Activated T-cell treated with anti-CD3 and anti-CD28 coated beads for 1 hour (primary cell): ENCODE measurements at regions not wholly inside any gene's neighbourhood (a gene's known extent, or its start where the extent isn't known, plus 50 kb on each side); places are given as distances from the start of the nearest gene placed in this dataset.

ENCODE experiments used
- DNase-seq: peaks from one replicate; pipeline ENCODE4 v3.0.0-alpha.2; 2020; ENCODE audit warnings: low read depth

DNA sequence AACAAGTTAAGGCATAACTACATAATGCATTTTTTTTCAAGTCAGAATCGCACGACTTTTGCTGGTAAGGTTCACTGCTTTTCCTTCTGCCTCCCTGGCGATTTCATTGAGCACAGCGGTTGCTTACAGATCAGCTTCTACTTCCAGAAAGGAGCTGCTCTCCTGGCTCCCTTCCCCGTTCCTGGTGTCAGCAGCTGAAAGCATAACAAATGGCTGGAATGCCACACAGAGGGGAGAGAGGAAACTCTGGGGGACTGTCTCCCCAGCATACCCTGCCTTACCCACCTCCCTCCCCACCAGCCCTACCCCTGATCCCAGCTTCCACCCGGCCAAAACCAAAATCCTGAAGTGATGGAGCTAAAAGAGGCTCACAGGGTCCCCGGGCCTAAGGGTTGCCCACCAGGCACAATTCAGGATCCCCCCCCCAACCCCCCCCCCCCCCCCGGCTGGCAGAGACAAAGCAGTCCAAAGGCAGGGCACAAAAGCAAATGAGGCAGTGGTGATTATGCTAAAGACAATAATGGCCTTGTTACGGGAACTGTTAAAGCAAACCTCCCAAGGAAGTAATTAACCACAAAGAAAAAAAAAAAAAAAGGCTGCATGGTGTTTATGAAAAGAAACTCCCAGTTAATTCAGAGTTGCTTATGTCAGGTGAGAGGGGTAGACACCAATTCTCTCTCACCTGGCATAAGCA is 126.1 kb upstream of the WWC1 start:
- DNase-seq: no peak

- no peak for DNase-seq
These were observed 125.5 kb upstream of the WWC1 start for GRCh38 chr5:168165977-168166376.

DNA sequence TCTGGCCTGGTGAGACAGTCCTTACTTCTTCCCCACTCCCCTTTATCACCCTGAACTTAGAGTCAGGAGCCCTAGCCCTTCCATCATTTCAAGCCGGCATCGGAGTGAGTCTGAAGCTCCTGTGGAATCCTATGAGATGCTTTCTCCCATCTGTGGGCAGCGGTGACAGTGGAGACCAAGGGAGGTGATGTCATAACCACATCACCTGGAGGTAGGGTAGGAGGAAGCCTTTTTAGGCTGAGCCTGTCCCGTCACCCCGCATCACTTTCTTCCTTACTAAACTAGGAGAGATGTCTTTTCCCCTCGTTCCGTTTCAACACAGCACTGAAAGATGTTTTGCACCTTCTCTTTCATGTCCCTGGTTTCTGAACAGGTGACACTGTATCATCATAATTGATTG is 124.1 kb upstream of the WWC1 start:
- DNase-seq: no peak

DNA sequence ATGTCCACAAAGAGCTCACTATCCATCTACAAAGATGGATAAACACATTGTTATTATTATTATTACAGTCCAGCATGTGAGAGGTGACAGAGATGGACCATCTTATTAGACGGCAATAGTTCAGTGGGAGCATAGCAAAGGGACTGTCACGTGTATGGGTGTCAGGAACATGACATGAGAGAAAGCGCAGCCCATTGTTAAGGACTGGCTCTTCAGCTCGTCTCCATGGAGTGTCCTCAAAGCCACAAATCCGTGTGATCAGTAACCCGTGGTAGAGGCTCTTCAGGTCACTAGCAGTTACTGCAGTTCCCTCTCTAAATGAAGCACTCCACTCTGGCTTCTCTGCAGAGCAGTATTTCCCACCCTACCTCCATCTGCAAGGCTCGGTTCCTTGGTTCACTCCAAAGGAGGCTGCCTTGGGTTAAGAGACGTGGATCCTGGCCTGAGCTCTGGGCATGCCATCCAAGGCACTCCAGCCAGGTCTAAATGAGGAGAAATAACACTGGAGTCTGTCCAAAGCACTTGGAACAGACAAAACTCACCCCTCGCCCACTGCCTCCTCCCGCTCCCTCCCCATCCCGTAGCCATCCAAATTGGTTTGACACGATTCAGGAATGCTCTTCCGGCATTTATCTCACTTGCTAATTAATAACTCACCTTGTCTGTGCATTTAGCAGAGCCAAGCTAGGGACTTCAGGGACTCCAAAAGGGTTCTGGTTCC is 122.3 kb upstream of the WWC1 start:
- no peak for DNase-seq

DNA sequence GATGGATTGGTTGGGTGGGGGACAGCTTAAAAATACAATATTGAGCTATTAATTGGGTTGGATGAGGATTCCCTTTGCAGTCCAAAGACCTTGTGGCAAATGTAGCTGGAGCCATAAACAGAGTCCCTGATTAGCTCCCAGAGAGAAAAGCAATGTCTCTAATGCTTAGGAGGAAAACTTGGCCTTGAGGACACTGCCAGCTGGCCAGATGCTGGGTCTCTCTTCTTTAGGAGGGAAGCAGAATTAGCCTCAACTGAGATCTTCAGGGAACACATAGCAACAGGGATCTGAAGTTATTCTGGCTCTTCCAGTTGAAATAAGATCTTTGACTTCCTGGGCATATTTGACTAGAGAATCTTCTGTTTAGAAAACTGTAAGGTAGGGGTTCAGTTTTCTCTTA is 121.7 kb upstream of the WWC1 start:
- no peak for DNase-seq

DNA sequence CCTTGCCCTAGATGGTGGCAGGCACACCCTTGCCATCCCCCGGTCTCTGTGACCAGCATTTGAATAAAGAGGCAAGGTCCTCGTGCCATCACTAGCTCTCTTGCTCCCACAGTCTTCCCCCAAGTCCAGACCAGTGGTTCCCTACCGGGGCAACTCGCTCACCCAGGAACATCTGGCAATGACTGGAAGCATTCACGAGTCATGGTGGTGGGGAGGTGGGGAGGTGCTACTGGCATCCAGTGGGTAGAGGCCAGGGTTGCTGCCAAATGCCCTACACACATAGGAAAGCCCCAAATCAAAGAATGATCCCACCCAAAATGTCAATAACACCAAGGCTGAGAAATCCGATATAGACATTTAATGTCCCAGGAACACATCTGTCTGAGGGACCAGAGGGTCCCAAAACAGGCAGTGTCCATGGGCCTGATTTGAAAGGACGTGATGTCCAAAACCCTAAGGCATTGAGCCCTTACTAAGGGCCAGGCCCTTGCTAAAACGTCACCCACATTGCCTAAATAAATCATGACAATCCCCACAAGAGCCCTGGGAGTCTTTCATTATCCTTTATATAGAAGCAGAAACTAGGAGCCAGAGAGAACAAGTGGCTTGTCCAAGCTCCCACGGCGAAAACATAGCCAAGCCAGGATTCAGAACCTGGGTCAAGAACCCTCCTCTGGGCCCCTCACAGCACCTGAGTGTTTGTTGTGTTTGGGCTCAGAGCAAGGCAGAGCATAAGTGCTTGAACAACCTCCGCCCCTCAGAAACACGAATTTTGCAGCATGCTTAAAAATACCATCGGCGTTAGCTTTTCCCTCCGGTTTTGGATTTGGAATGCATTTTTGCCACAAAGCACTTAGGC is 119.3 kb upstream of the WWC1 start:
- no peak for DNase-seq

DNA sequence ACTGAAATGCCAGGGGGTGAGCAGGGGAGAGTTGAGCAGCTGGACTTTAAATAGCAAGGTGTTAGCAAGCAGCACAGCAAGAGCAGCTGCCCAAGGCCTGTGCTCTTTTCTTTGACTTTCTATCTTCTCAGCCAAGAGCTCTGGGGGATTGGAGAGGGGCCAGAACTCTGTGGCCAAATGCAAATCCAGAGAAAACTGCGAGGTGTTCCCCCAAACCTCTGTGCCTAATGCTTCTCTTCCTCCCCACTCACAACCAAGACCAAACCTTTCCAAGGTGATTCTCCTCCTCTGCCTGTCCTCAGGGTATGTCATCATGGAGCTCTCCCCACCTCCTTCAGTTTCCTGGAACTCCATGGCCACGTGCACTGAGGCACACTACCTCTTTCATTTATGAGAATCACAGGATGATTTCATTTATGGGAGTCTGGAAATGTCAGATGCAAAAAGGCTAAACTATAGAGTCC is 118.7 kb upstream of the WWC1 start:
- DNase-seq: no peak

- DNase-seq: no peak
These were observed 117.1 kb upstream of the WWC1 start for GRCh38 chr5:168174376-168174775.

DNA sequence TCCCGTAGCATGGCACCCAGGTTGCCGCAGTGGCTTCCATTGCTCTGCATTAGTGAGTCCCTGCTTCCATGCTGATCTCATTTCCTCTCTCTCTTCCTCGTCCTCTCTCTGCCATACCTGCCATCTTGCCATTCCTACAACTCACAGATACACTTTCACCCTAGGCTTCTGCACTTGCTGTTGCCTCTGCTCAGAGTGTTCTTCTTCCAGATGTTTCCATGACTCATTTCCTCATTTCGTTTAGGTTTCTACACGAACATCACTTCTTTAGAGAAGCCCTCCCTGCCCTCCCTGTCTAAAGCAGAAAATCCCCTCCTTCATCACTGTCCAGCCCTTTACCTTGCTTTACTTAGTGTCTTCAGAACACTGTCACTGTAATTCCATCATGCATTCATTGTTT is 115.2 kb upstream of the WWC1 start:
- DNase-seq: no peak

GRCh38 chr5:168176941-168177340 is 114.5 kb upstream of the WWC1 start:
- no peak for DNase-seq

DNA sequence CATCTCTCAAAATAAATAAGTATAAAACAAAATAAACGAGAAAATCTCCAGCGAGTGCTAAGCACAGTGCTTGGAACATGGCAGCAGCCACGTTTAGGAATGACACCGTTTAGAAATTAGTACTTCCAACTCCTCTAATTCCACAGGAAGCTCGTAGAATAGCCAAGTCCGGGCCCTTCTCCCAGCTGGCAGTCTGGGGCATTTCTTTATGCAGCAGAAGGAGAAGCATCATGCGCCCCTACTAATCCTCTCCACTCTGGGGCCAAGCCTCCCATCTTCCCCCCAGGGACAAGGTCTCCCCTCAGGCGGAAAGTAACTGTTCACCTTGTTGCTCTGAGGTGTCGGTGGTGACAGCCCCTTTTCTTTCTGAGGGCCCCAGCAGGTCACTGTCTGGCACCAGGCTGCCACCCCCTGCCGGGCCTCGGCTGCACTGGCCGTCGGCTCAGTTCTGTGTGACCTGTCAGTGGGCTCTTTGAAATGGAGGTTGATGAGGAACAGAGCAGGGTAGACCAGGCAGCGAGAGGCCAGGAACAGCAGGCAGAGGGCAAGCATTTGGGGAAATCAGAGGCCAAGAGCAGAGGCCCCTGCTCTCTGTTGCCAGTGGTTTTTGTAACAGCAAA is 113.5 kb upstream of the WWC1 start:
- DNase-seq: no peak

DNA sequence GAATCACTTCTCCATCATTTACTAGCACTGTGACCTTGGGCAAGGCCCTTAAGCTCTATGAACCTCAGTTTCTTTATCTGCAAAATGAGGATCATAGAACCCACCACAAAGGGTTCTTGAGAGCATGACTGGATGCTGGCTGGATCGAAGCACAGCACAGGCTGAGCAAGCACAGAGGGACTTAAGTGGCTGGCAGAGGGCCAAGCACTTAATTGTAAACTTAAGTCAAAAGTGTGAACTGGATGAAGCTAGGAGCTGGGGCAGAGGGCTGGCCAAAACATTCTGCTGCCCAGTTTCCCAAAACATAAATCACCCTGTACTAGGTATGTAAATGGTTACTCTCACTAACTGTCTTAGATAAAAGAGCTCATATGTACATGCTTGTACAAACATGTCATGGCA is 112.3 kb upstream of the WWC1 start:
- no peak for DNase-seq

GRCh38 chr5:168182269-168182668 is 109.2 kb upstream of the WWC1 start:
- no peak for DNase-seq

DNA sequence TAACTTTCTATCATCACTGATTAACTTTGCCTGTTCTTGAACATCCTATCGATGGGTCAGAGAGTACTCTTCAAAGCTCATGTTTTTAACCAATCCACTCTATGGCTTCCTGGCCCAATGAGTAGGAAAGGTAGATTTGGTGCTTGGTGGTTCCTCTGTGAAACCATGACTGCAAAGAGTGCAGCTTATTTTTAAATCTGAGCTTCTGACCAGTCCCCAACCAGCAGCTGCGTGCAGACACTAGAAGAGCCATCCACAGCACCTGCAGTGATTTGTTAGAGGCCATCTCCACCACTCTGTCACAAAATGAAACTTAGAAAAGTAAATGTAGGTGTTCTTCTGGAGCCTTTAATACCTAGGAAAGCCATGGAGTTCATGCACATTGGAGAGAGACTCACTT is 107.3 kb upstream of the WWC1 start:
- DNase-seq: no peak

DNA sequence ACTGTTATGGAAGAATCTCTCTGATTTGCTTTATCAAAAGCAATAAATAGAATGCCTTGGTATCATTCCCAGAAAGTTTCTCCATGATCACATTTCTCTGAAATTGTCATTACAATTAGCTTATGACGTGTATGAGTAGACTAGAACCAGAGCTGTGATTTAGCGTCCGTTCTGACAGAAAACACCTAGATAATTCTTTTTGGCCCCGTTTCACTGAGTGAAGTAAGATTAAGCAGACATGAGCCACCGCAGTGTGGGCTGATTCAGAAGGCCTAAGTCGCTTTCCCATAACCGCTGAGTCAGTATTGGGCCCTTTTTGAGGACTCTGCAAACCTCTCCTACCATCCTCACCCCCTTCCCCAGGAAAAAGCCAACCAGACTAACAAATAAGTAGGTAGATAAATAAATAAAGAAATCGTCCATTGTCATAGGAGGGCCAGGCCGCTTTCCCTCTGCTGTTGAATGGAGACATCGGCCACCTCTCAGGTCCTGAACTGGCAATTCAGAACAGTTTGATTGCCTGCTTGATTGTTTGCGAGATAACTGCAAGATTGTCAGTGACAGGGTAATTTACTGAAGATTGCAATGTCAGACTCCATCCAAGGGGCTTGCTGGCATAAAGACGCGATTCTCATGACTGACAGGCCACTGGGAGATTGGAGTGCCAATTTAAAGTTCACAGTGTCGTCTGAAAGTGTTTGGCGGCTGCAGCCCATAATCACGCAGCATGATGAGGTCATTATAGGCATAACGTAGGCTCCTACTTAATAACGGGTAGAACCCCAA is 105.0 kb upstream of the WWC1 start:
- no peak for DNase-seq

GRCh38 chr5:168187614-168188013 is 103.8 kb upstream of the WWC1 start:
- no peak for DNase-seq

DNA sequence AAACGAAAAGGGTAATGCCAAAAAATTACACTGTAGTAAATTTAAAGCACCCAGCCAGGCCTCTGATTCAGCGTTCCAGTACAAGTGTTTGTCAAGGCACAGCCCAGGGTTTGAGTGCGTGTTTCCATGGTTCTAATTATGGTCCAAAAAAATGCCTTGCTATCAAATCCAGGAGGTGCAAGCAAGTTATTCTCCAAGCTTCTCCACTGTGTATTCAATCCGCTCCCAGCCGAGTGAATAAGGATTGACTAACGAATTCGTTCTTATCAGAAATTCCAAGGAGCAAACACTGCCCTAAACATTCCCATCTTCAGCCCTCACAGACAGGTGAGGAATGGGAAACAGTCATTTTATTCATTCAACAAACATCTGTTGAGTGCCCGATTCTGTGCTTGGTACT is 103.3 kb upstream of the WWC1 start:
- DNase-seq: no peak

DNA sequence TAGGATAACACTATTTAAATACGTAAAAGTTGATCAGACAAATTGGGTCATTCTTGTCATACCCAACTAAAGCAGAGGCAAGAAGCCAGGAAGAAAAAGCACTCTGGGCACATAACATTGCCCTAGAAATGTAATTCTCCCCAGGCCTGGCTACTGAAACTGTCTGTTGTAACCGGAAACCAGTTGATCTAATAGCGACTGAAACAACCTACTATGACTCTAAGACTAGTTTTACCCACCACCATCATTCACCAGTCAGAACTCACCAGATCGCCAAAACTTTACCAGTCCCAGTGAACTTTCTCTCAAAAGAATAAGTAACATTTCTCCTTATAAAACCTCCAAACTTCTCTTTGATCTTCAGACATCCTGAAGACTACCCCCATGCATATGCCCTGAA is 99.3 kb upstream of the WWC1 start:
- DNase-seq: no peak

GRCh38 chr5:168193493-168194250 is 97.8 kb upstream of the WWC1 start:
- DNase-seq: no peak

DNA sequence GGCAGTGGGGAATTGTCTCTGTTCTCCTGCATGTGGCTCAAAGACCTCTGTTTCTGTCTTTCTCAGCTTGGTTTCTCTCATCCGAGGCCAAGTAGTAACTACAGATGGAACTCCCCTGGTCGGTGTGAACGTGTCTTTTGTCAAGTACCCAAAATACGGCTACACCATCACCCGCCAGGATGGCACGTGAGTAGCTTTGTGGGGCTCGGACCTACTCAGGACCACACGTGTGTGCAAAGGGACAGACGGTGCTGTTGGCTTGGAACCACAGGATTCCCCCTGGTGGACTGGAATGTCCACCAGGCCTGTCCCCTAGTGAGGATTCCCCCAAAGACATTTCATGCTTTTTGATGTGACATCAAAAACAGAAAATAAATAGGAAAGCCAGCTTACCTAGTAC is 96.3 kb upstream of the WWC1 start:
- no peak for DNase-seq

GRCh38 chr5:168198359-168198758 is 93.1 kb upstream of the WWC1 start:
- no peak for DNase-seq
